ENCODE measurements at regions not wholly inside any gene's neighbourhood (a gene's known extent, or its start where the extent isn't known, plus 50 kb on each side); places are given as distances from the start of the nearest gene placed in this dataset.

- DNase-seq (ENCODE audit: low spot score) = no peak
Observed at GRCh38 chr21:16834791-16835190, 678.1 kb upstream of the CXADR start.

GRCh38 chr21:16837321-16837720, 675.5 kb upstream of the CXADR start:
- DNase-seq (ENCODE audit: low spot score) = peak; percentile 13

DNA sequence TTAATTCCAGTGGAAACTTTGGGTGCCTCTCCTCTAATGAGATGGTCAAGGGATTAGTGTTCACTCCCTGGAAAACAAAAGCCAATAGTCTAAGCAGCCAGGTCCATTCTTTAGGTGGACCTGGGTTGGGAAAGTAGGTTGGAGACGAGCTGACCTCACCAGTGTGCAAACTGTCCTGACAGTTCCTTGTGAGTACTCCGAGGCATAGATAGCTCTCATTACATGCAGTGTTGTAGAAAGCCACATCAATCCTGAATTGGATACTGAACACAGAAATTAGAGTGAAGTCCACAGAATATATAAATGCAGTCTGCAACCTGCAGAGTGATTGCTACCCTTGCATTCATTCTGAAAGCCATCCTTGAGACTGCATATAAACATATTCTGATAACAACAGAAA, 675.1 kb upstream of the CXADR start:
- no peak for DNase-seq (ENCODE audit: low spot score)

DNA sequence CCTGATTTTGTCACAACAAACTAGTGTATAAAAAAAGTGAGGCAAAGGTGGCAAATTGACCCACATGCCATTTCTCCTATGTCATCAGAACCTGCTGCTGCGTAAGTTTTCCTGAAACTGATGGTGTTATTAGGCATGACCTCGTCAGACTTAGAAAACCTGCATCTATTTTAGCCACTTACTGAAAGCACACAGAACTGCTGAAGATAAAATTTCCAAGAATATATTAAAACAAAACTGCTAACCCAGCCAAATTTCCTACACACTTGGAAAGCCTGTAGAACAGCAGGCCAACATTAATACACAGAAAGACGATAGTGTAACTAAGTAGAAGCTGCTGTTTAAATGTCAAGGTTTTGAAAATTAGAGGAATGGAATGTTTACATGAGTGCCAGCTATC, 674.5 kb upstream of the CXADR start:
- DNase-seq (ENCODE audit: low spot score) = no peak

DNA sequence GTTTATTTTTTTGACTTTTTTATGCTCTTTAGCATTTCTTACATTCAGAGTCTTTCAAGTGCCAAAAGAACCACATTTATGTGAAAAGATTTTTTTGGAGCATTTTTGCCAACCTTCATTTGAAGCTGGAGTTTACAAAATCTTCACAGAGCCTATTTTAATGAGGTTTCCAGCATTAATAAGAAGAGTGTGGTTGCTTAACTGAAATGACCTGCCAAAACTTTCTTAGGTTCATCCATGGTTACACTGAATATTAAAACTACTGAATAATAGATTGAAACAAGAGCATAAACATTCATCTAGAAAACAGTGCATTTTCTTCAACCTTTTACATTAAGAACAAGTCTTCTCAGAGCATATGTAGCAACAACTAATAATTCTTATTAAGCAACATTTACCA, 672.3 kb upstream of the CXADR start:
- no peak for DNase-seq (ENCODE audit: low spot score)

GRCh38 chr21:16841975-16842695, 670.7 kb upstream of the CXADR start:
- DNase-seq (ENCODE audit: low spot score) = no peak

GRCh38 chr21:16842696-16843035, 670.2 kb upstream of the CXADR start:
- no peak for DNase-seq (ENCODE audit: low spot score)

DNA sequence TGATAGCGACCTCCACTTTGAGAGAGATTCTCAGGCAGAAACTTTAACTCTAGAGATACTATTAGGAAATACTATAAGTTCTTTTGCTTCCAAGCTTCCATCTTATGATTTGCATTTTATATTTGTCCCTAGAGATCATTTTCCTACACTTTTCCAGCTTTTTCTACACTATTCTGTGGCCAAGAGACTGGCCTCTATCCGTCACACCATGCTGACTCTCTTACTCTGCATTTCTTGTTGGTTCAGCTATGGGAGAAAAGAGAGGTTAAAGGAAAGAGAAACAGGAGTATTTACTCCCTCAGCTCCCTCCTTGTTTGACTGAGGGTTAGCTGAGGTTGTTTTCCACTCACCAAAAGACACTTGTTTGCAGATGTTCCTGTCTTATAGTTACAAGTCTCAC, 665.6 kb upstream of the CXADR start:
- DNase-seq (ENCODE audit: low spot score) = no peak

- DNase-seq (ENCODE audit: low spot score) = no peak
Observed at GRCh38 chr21:16851054-16851453, 661.8 kb upstream of the CXADR start.

DNA sequence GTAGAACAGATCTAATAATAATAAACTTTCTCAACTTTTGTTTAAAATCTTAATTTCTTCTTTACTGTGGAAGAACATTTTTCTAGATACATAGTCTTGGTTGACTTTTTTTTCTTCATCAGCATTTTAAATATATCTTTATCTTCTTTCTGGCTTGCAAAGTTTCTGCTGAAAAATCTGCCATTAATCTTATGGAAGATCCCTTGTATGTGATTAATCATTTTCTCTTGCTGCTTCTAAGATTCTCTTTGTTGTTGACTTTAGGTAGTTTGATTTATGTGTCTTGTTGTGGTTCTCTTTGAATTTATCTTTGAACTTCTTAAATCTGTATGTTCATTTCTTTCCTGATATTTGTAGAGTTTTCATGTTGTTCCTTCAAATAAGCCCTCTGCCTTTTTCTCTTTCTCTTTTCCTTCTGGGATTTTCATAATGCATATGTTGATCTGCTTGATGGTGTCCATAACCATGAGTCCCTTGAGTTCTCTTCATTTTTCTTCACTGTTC, 657.6 kb upstream of the CXADR start:
- no peak for DNase-seq (ENCODE audit: low spot score)

GRCh38 chr21:16863362-16863905, 649.4 kb upstream of the CXADR start:
- DNase-seq (ENCODE audit: low spot score) = no peak

DNA sequence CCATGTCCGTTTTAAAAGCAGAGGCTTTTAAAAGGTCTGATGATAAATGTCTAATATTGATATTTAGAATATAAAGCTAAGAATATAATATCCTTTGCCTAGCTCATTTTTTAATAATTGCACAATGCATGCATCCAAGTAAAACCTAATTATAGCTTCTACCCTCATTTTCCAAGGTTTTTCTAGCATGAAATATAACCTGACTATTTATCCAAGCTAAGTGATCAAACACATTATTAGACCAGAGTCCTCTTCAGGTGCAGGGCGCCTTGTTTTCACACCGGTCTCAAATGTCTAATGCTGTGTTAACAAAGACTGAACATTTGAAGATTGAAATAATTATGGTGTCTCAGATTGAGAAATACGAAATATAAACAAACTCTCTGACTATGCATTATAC, 648.9 kb upstream of the CXADR start:
- DNase-seq (ENCODE audit: low spot score) = no peak

DNA sequence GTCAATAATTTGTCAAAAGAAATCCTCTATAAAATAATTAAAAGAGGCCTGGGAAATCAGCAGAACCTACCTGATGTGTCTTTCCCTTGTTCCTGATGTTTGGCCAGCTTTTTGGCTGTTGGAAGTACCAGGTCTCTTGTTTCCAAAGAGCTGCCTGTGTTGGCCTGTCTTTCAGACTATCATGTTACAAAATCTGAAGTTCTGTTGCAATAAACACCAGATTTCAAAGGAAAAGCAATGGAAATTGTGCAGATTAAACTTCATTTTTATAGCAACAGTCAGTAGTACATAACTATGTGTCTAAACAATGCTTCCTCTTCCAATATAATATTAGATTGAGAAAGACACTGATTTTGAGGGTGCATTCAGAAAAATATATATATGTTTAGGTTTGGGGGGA, 647.2 kb upstream of the CXADR start:
- peak; percentile 2 for DNase-seq (ENCODE audit: low spot score)

- DNase-seq (ENCODE audit: low spot score) = no peak
Observed at GRCh38 chr21:16866851-16867250, 646.0 kb upstream of the CXADR start.

GRCh38 chr21:16870103-16870502, 642.7 kb upstream of the CXADR start:
- DNase-seq (ENCODE audit: low spot score) = peak; percentile 31

- no peak for DNase-seq (ENCODE audit: low spot score)
Observed at GRCh38 chr21:16872616-16873015, 640.2 kb upstream of the CXADR start.

DNA sequence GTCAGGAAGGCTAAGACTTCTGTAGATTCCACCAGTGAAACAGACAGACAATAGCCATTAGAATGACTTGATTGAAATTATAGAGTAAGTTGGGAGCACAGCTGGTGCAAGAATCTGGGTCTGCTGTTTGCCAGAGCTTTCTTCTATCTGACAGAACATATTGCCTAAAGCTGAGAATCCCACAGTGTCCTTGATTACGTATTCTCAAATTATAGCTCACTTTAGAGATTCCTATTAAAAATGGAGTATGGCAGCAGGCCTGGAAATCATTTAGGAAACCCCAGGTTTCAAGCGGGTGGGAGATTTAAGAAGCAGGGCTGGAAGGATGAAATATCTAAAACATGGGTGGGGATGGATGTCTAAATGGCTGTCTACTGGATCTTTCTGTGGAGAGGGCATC, 639.7 kb upstream of the CXADR start:
- no peak for DNase-seq (ENCODE audit: low spot score)

- DNase-seq (ENCODE audit: low spot score) = no peak
Observed at GRCh38 chr21:16873596-16873995, 639.2 kb upstream of the CXADR start.

DNA sequence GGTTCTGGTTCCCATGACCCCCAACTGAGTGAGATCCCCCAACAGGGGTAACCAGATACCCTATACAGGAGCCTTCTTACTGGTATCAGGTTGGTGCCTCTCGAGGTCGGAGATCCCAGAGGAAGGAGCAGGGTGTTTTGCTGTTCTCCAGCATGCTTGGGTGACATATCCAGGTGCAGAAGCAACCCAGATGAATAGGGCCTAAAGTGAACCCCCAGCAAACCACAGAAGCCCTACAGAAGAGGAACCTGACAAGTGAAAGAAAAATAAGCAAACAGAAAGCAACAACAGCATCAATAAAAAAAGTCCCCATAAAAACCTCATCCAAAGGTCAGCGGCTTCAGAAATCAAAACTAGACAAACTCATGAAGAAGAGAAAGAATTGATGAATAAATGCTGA, 633.4 kb upstream of the CXADR start:
- DNase-seq (ENCODE audit: low spot score) = no peak

- DNase-seq (ENCODE audit: low spot score) = peak; percentile 71
Observed at GRCh38 chr21:16891821-16892220, 621.0 kb upstream of the CXADR start.

DNA sequence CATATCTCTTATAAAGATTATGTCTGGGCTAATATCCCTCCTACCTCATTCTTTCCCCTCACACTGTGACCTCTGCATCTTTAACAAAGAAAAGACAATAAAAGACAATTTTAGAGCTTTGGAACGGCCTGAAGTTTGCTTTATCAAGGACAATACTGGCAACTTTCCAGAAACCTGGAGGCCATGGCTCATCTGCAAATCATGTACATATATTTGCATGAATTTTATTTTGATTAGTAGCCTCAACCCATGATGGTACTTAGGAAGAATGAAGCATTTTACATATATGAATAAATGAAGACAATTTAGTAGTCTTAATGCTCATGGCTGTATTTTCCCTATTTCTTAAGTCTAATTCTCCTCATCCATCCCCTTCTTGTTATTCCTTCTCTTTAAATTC, 612.2 kb upstream of the CXADR start:
- no peak for DNase-seq (ENCODE audit: low spot score)

DNA sequence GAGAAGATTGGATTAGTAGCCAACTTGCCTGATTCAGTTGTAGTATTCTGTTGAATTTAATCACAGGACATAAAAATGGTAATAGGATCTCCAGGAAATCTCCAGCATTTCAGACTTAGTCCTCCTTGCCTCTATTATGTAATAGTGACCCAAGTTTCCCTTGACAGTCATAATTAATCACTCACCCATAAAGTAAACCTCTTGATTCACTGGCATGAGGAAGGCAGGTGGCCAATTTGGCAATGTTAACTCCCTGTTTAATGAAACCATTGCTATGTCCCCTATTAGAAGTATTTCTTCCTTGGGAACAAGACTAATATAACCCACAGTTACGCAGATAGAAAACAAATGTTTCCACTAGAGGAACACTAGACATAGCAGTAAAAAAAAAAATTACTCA, 604.8 kb upstream of the CXADR start:
- DNase-seq (ENCODE audit: low spot score) = no peak

- no peak for DNase-seq (ENCODE audit: low spot score)
Observed at GRCh38 chr21:16910435-16911165, 602.2 kb upstream of the CXADR start.

Data from GM03348 (cell line).